ENCODE measurements at regions not wholly inside any gene's neighbourhood (a gene's known extent, or its start where the extent isn't known, plus 50 kb on each side); places are given as distances from the start of the nearest gene placed in this dataset.

GRCh38 chr9:99466104-99466503 is 244.0 kb downstream of the SEC61B start:
- peaks cover 0 to 6% of the 10 kb centered on the region in 2 experiments; a peak in 1 of 5 replicates for H3K9me3 Mint-ChIP-seq

More at GRCh38 chr9:99466104-99466503, 244.0 kb downstream of the SEC61B start:
- TF ChIP-seq CTCF (conservative IDR thresholded peaks at IDR 0.05) = no peak
- no peak overlapping the region for H4K91ac ChIP-seq (ENCODE audit: insufficient read length, low read depth, low read length)
- H3K79me1 ChIP-seq (ENCODE audit: insufficient read depth, low read depth, low read length, poor library complexity, severe bottlenecking) = no peaks in the 10 kb centered on the region
- no peaks in the 10 kb centered on the region for H3K27me3 ChIP-seq (ENCODE audit: insufficient read depth, low read length)
- Mint-ChIP-seq H3K27ac (no peak overlapping the region), H3K4me3 (no peak overlapping the region), H3K4me1 (peaks cover 2 to 10% of the 10 kb centered on the region in 2 experiments; a peak in 2 of 4 replicates), H3K27me3 (ENCODE audit: low read depth) (peaks cover 6% of the 10 kb centered on the region), H3K36me3 (ENCODE audit: insufficient read depth in 1 of 3, low read depth in 3 of 3) (no peaks in the 10 kb centered on the region)
- no peak overlapping the region for H4K8ac ChIP-seq (replicated peaks; ENCODE audit: insufficient read length, low read depth, low read length)
- H3K79me2 ChIP-seq (ENCODE audit: insufficient read depth, low read length) = no peaks in the 10 kb centered on the region
- H4K20me1 ChIP-seq (ENCODE audit: control insufficient read depth, insufficient read depth, insufficient read length) = no peaks in the 10 kb centered on the region
- H3K23ac ChIP-seq (ENCODE audit: insufficient read length, low read depth, low read length) = no peak overlapping the region
- H3T11ph ChIP-seq (ENCODE audit: low read length) = no peak overlapping the region
- no peak overlapping the region for H3K18ac ChIP-seq (ENCODE audit: insufficient read length, low read depth, low read length)
- H4K5ac ChIP-seq (ENCODE audit: insufficient read length, low read depth, low read length) = no peak overlapping the region
- no peak overlapping the region for H3K4ac ChIP-seq (ENCODE audit: low read depth, low read length)
- H2AFZ ChIP-seq (ENCODE audit: low read length) = no peak overlapping the region
- no peak for DNase-seq
- H2BK15ac ChIP-seq (ENCODE audit: low read depth, low read length) = no peak overlapping the region
- no peak overlapping the region for H2AK5ac ChIP-seq (ENCODE audit: insufficient read length, low read length)
- no peaks in the 10 kb centered on the region for H3K9me3 ChIP-seq (ENCODE audit: control insufficient read depth, low read depth, low read length)
- no peak overlapping the region for H2BK12ac ChIP-seq (ENCODE audit: insufficient read length, low read depth, low read length)
- no peak overlapping the region for H2BK20ac ChIP-seq (ENCODE audit: low read depth, low read length, poor library complexity, severe bottlenecking)
- H3K23me2 ChIP-seq (ENCODE audit: insufficient read length, low read depth, low read length, poor library complexity, severe bottlenecking) = no peaks in the 10 kb centered on the region
- H3K14ac ChIP-seq (ENCODE audit: insufficient read depth, low read length) = no peak overlapping the region
- H3K4me2 ChIP-seq (ENCODE audit: insufficient read depth, insufficient read length, low read length) = no peak overlapping the region
- no CpG with 5 or more reads among the region's 1 CpG for WGBS (ENCODE audit: extremely low coverage, insufficient read length, low lambda C conversion rate)
- H2BK120ac ChIP-seq (ENCODE audit: low read depth, low read length, poor library complexity, severe bottlenecking) = no peak overlapping the region
- no peak overlapping the region for H3K9ac ChIP-seq (ENCODE audit: extremely low read depth, insufficient read length, low read length)
- H3K56ac ChIP-seq (ENCODE audit: insufficient read length, low read depth, low read length) = no peak overlapping the region
- no peaks in the 10 kb centered on the region for H3K4me1 ChIP-seq (ENCODE audit: insufficient read depth, low read length)
- no peak overlapping the region for H2BK5ac ChIP-seq (ENCODE audit: insufficient read length, low read length)
- H3K27ac ChIP-seq (ENCODE audit: insufficient read length, low read depth, low read length) = no peak overlapping the region
